GM18867 (cell line): ENCODE measurements at regions not wholly inside any gene's neighbourhood (a gene's known extent, or its start where the extent isn't known, plus 50 kb on each side); places are given as distances from the start of the nearest gene placed in this dataset.

Experiments used
- ATAC-seq: cut with Tn5 transposase; IDR thresholded peaks from one replicate; pipeline ENCODE4 v1.9.1; 2021; ENCODE audit warnings: mild to moderate bottlenecking, moderate library complexity; ENCODE audit not compliant: unreplicated experiment

DNA sequence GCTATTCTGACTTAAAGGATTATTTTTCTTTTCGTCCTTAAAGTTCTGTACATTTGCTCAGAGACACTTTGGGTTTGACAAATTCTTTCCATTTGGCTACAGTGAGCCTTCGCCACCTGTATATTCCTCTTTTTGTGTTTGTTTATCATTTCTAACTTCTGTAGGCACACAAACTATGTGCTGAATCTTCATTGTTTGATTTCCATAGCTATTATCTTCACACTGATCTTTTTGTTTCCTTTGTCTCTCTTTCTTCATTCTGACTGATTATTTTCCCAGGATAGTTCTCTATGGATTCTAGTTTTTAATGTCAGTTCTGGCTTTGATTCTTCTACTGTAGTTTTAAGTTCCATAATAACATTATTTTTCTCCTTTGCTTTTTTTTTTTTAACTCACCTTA is 350.2 kb downstream of the ZNF521 start:
- no peak for ATAC-seq

DNA sequence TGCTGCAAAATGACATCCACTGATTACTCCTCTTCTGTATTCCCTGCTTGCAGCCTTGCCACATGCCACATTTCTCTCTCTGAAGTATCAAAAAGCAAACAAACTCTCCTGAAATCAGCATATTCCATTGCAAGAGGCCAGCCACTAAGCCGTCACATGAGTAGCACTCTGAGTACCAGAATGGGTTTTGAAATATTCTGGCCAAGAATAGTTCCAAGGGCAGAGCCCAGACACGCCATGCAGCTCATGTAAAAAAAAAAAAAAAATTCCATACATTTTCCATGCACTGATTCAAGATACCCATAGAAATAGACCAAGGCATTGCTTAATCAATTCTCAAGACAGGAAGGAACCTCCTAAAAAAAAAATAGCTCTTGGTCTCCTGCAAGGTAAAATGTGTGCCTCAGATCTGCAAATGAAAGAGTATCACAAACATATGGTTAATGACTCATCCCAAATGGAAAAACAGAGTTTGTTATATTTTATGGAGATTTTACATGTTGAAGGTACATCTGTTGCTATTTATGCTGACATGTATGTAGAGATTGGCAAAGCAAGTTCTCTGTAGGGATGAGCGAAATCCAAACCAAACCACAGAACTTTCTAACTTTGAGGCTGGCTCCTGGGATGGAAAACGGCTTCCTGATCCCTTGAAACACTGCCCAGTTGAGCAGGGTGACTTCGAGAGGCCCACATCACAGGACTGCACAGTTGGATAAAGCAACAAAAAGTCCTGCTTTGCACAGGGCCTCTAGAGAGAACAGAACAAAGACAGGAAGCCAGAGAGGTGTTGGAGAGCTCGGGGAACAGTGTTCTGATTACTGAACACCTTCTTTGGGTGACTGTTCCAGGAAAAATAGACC is 346.2 kb downstream of the ZNF521 start:
- ATAC-seq: no peak

DNA sequence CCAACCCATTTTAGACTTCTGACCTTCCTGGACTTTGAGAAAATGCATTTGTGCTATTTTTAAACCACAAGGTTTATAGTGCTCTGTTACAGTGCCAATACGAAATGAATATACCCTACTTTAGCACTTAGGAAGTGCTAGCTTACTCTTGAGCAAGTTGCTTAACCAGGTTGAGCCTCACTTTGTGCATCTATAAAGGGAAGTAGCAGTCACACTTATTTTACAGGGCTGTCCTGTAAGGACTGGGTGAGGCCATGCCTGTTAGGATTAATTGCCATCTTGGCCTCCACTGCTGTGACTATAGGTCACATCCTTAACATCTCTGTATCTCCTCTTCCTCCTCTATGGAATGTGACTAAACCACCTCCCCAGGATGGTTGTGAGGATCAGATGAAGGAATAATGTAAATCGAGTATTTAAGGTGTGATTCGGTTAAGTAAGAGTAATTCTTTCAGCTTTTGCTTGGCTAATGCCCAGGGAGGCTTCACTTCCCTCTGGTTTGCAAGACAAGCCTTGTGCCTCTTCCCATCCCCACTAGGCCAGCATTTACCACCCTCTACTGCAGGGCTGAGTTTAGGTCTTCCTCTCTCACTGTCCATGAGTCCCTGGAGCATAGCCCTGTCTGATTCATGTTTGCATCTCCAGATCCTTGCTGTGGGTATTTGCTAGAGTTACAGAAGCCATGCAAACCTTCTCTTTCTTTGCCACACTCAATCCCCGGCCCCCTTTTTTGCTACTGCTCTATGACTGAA is 341.2 kb downstream of the ZNF521 start:
- ATAC-seq: no peak
